ENCODE measurements at regions not wholly inside any gene's neighbourhood (a gene's known extent, or its start where the extent isn't known, plus 50 kb on each side); places are given as distances from the start of the nearest gene placed in this dataset.

GRCh38 chr10:117445992-117446391 lies 70.8 kb upstream of the PDZD8 start:
- BruUV-seq (replicated peaks): no TSS peak
- ChIA-PET POLR2A (no interaction called here), CTCF (interaction anchor here (0.5 kb wide), 1 partner anchor 40 kb away, joined by 5 read pairs; no protein-coding TSS in a partner anchor)
- H3K36me3 ChIP-seq (ENCODE audit: control insufficient read depth, insufficient read depth, low read length): no peaks in the 10 kb centered on the region
- in situ Hi-C loops (cut with HindIII; ENCODE audit: low pct_unique_long_range_greater_than_20kb, low sequenced_read_pairs): no loop called here
- H3K9me3 ChIP-seq (ENCODE audit: control insufficient read depth, insufficient read depth, low read depth, low read length): no peaks in the 10 kb centered on the region
- H3K27me3 ChIP-seq (ENCODE audit: control insufficient read depth, insufficient read depth, low read length): no peaks in the 10 kb centered on the region
- H3K4me3 ChIP-seq (ENCODE audit: low read depth in 2 of 2, low read length in 2 of 2): no peak overlapping the region
- H3K27ac ChIP-seq (ENCODE audit: low read length): no peak overlapping the region
- no peaks in the 10 kb centered on the region for H3K4me1 ChIP-seq (ENCODE audit: control insufficient read depth, insufficient read depth, low read length)
- no peak for DNase-seq (ENCODE audit: low read depth, low spot score)
- no peak for ATAC-seq
- no peak for TF ChIP-seq TCF7L2 (IDR thresholded peaks at IDR 0.05; ENCODE audit: low read depth, low read length)
- TF ChIP-seq SIN3A (IDR thresholded peaks at IDR 0.05; ENCODE audit: borderline replicate concordance, insufficient read depth, low read depth, low read length): no peak
- TF ChIP-seq REST (IDR thresholded peaks at IDR 0.05; ENCODE audit: insufficient read depth in 1 of 2, low read depth in 2 of 2, low read length in 1 of 2): no peak
- no peak for TF ChIP-seq POLR2AphosphoS5 (IDR thresholded peaks at IDR 0.05; ENCODE audit: low read depth, low read length)
- no peak for TF ChIP-seq CTCF (IDR thresholded peaks at IDR 0.05)
- intact Hi-C loops (cut with micrococcal nuclease; ENCODE audit: unreplicated experiment): no loop called here

GRCh38 chr10:117444497-117445040 lies 69.3 kb upstream of the PDZD8 start:
- H3K4me1 ChIP-seq (ENCODE audit: control insufficient read depth, insufficient read depth, low read length): no peaks in the 10 kb centered on the region
- no peaks in the 10 kb centered on the region for H3K36me3 ChIP-seq (ENCODE audit: control insufficient read depth, insufficient read depth, low read length)
- POLR2A ChIA-PET: no interaction called here
- no TSS peak for BruUV-seq (replicated peaks)
- TF ChIP-seq SIN3A (IDR thresholded peaks at IDR 0.05; ENCODE audit: borderline replicate concordance, insufficient read depth, low read depth, low read length) (no peak), REST (IDR thresholded peaks at IDR 0.05; ENCODE audit: insufficient read depth in 1 of 2, low read depth in 2 of 2, low read length in 1 of 2) (no peak), TCF7L2 (IDR thresholded peaks at IDR 0.05; ENCODE audit: low read depth, low read length) (no peak), CTCF (IDR thresholded peaks at IDR 0.05) (no peak), POLR2AphosphoS5 (IDR thresholded peaks at IDR 0.05; ENCODE audit: low read depth, low read length) (no peak)
- CTCF ChIA-PET: interaction anchor here (0.9 kb wide), 1 partner anchor 34 kb away, joined by 3 read pairs; no protein-coding TSS in a partner anchor
- intact Hi-C loops (cut with micrococcal nuclease; ENCODE audit: unreplicated experiment) (no loop called here), in situ Hi-C loops (cut with HindIII; ENCODE audit: low pct_unique_long_range_greater_than_20kb, low sequenced_read_pairs) (no loop called here)
- no peaks in the 10 kb centered on the region for H3K27me3 ChIP-seq (ENCODE audit: control insufficient read depth, insufficient read depth, low read length)
- no peak overlapping the region for H3K4me3 ChIP-seq (ENCODE audit: low read depth in 2 of 2, low read length in 2 of 2)
- no peak for DNase-seq (ENCODE audit: low read depth, low spot score)
- H3K27ac ChIP-seq (ENCODE audit: low read length): no peak overlapping the region
- ATAC-seq: no peak
- H3K9me3 ChIP-seq (ENCODE audit: control insufficient read depth, insufficient read depth, low read depth, low read length): no peaks in the 10 kb centered on the region
